HG02885 (cell line): ENCODE measurements at regions not wholly inside any gene's neighbourhood (a gene's known extent, or its start where the extent isn't known, plus 50 kb on each side); places are given as distances from the start of the nearest gene placed in this dataset.

Experiments
- ATAC-seq: cut with Tn5 transposase; IDR thresholded peaks from one replicate; pipeline ENCODE4 v1.9.1; 2021; ENCODE audit warnings: mild to moderate bottlenecking; ENCODE audit not compliant: unreplicated experiment, poor library complexity

GRCh38 chr22:49305966-49306631 lies 521.6 kb downstream of the BRD1 start:
- no peak for ATAC-seq

GRCh38 chr22:49305214-49305965 lies 522.3 kb downstream of the BRD1 start:
- no peak for ATAC-seq

DNA sequence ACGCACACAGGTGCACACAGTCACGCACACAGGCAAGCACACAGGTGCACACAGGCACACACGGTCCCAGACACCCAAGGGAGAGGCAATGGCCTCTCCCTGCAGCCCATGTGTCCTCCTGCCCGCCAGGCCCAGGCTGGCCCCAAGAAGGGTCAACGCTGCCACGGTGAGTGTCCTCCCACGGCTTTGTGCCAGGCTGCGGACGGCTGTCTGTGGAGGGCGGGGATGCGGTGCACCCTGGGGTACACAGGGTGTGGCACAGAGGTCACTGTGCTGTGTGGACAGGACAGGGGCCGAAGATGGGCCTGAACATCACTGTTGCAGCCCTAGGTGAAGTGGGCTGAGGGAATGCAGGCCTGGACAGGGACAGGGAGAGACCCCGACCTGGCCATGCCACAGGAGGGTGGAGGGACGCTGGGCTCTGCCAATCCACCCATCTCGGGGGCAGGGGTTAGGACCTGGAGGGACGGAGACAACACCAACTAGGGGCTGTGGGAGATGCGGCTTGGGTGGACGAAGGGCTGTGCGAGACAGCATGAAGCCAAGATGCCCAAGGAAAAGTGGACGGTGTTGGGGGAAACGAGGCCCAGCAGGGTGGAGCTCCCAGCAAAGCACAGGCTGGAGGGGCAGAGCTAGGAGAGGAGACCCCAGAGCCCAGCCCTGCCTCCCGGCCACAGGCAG lies 523.8 kb downstream of the BRD1 start:
- no peak for ATAC-seq

- no peak for ATAC-seq
These were observed 524.5 kb downstream of the BRD1 start for GRCh38 chr22:49303061-49303735.

DNA sequence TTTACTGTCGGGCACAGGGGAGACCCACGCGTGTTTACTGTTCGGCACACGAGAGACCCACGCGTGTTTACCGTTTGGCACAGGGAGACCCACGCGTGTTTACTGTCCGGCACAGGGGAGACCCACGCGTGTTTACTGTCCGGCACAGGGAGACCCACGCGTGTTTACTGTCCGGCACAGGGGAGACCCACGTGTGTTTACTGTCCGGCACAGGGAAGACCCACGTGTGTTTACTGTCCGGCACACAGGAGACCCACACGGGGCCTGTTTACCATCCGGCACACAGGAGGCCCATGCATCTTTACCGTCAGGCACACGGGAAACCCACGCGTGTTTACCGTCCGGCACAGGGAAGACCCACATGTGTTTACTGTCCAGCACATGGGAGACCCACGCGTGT lies 525.1 kb downstream of the BRD1 start:
- ATAC-seq: no peak

DNA sequence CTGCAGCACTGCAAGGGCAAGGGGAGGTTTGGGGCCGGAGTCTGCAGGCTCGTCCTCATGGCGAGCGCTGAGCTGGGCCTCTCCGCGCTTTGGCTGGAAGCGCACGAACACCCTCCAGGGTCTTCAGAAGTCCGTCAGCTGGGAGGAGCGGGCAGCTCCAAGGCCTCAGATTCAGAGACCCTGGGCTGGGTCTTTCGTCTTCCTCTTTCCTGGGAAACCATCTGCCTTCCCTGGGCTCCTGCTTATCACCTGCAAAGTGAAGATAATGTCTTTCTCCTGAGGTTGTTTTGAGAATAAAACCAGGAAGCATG lies 525.6 kb downstream of the BRD1 start:
- ATAC-seq: no peak

DNA sequence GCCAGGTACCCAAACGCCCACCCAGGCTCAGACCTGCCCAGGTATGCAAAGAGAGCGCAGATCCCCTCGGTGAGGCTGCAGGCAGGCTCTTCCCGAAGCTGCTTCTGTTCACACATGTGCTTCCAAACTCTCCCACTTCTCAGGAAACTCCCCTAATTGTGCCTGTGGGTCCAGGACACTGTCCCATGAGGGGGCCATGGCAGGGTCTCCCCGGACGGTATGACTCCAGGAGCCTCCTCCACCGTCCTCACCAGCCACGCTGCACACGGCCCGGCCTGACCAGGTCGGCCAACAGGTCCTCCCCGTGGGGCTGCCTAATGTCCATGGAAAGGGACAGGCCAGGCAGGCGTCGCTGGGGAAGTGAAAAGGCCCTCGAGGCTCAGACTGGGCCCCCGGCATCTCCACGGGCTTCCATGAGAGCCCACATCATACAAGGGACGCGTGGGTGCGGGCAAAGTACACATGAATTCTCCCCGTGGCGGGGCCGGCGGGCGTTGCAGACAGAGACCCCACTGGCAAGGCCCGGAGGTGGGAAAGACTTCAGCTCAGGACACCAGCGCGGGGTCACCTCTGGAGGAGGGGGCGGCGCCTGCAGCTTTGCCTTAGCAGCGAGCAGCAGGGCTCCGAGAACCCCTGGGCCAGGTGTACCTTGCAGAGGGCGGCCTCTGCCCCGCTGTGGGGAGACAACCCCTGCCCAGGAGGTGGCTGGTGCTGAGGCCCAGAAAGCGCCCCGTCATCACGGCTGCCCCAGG lies 526.1 kb downstream of the BRD1 start:
- no peak for ATAC-seq

GRCh38 chr22:49300951-49301397 lies 526.7 kb downstream of the BRD1 start:
- no peak for ATAC-seq

DNA sequence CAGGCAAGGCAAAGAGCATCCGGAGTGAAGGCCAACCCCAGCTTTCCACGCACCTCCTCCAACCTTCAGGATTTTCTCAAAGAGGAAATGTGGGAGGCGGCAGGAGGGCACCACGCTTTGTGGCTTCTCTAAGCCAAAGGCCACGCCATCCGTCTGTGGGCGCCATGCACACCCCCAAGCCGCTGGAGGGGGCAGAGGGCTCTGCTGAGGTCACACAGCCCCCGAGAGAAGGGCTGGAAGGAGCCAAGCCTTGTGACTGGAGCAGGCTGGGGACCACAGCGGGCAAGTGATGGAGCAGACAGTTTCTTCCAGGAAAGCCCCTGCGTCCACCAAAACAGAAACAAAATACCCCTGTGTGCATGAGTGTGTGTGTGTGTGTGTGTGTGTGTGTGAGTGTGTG lies 527.4 kb downstream of the BRD1 start:
- no peak for ATAC-seq

DNA sequence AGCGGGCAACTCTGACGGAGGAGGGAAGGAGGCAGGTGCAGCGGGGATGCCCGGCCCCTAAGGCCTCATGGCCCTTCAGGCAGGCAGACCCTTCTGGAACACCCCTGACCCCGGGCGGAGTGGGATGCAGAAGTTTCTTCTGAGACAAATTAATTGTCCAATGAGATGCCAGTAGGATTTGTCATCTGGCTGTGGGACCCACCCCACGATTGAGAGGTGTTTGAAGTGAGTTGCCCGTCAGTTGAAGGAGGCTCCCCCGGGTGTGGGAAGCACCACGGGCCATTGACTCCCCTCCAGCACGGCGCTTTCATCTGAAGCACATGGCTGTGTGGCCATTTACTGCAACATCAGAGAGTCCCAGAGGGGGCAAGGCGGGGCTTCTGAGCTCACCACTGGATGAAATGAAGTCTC lies 527.8 kb downstream of the BRD1 start:
- ATAC-seq: no peak

- ATAC-seq: no peak
These were observed 528.6 kb downstream of the BRD1 start for GRCh38 chr22:49298834-49299750.

DNA sequence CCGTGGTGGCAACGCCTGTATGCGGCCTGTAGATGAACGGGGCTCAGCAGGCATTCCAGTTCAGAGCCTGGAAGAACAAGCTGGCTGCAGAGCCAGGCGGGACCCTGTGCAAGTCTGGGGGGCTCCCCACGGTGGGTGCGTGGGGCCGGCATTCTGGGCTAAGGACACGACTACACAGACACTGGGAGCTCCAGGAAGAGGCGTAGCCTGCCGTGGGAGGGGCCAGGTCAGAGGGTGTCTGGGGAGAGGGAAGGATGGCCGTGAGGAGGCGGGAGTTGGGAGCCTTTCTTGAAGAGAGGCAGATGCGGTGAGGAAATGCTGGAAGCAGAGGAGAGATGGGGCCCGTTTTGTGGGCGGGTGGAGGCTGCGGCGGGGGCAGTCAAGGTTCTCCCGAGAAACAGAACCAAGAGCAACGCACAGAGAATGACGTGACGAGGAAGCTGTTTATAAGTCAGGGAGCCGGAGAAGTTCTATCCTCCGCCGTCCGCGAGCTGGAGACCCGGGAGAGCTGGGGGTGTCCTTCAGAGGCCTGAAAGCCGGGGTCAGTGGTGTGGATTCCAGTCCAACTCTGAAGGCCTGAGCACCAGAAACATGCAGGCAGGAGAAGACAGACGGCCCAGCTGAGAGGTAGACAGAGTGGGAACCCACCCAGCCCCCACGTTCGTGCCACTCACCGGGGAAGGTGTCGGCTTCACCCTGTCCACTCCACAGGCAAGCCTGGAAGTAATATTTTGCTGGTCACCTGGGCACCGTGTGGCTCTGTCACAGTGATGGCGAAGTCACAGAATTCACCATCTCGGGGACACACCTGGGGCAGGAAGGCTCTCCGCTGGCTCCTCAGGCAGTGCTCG lies 529.6 kb downstream of the BRD1 start:
- no peak for ATAC-seq

DNA sequence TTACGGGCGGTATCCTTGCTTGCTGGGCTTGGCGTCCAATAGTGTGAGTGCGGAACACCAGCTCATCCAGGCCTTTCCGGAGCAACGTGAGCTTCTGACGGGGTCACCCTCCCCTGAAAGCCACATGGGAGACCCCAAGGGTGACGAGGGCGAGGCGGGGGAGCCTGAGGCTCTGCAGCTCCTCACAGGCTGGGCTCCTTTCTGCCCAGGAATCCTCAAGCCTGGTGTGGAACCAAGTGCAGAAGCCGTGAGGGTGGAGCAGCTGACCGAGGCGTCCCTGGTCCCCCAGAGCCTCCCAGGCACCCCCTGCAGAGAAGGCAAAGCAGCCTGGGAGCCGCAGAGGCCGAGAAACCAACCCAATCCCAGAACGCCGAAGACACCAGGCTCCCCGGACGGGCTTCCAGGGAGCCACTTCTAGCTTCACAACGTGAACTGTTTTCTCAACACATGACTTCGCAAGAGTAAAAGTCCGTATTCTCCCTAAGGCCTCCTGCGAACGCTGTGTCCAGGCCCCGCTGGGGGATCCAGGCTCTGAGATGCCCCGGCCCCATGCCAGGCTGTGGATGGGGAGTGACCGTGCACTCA lies 530.3 kb downstream of the BRD1 start:
- no peak for ATAC-seq

DNA sequence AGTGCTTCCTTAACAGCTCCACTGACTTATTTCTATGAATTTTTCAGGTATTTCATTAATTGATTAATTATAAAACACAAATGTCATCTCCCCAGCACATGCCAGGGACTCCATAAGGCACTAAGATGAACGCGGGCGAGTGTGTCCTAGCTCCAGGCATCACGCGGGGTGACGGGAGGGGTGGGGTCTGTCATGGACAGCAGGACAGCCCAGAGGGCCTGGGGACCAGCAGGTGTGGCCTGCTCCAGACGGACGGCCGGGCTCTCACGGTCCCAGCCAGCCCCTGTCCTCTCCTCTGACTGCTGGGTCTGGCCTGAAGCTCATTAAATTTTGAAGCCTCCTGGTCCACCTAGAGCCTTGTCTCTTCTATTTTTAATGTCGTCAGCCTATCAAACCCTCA lies 531.1 kb downstream of the BRD1 start:
- ATAC-seq: no peak

- ATAC-seq: no peak
These were observed 531.7 kb downstream of the BRD1 start for GRCh38 chr22:49295851-49296560.

GRCh38 chr22:49295465-49295743 lies 532.3 kb downstream of the BRD1 start:
- ATAC-seq: no peak

DNA sequence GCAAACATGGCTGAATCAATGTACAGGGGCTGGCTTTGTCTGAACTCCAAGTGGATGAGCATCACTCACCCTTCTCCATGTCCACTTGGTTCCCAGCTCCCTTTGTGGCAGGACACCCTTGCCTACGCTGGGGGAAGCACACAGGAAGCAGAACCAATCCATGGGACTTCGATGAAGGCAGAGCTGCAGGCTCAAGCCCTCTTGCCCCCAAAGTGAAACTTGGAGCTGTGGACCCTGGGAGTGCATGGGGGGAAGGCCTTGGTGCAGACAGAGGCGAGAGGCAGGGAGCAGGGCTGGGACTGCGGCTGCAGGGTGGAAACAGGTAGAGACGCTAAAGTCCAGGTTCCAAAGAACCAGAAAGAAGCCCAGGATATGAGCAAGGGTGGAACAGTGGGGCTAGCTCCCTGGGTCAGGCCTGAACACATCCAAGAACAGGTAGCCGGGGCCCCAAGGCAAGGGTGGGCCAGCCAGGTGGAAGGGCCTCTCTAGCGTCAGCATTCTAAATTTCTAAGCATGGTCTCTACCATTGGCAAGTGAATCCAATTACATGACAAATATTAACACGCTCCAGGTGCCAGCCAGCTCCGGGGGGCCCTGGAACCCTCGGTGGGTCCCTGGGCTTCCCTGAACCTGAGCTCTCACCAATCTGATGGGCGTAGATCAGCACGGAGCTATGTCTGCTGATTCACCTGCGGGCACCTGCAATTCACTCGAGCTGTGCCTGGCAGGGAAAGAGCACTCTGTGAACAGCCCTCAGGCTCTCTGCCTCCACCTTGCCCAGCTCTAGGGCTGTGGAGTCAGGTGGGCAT lies 532.8 kb downstream of the BRD1 start:
- no peak for ATAC-seq
